G401 (cell line): ENCODE measurements at regions not wholly inside any gene's neighbourhood (a gene's known extent, or its start where the extent isn't known, plus 50 kb on each side); places are given as distances from the start of the nearest gene placed in this dataset.
A peak's percentile ranks its signal among the peaks of the same experiment; 100 is the strongest.

ENCODE experiments used
- DNase-seq: peaks from one replicate; pipeline ENCODE4 v3.0.0-alpha.2; 2015; ENCODE audit warnings: low spot score
- in situ Hi-C: cut with HindIII; loops from 2 replicates; pipeline ENCODE4 v1.10.0; 2016; ENCODE audit warnings: low sequenced_read_pairs, mixed read lengths

GRCh38 chr10:55464083-55464482 is 663.1 kb upstream of the PCDH15 start:
- in situ Hi-C loops = no loop called here
- DNase-seq = no peak

GRCh38 chr10:55460008-55460407 is 659.0 kb upstream of the PCDH15 start:
- in situ Hi-C loops = no loop called here
- DNase-seq = no peak

DNA sequence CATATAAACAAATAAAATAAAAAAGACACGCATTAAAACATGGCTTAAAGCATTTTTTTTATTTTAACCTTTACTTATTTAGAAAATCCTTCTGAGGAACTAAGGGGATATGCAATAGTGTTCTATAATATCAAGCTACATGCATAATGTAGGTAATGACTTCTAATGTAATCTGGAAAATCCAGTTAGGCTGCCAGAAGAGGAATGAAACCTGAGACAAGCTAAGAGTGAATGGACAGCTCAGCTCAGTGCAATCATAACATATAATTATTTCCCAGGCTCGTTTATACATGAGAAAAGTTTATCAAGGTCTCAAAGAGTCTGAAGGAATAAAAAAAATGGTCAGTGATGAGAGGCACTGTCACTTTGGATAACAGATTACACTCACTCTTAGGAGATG is 649.0 kb upstream of the PCDH15 start:
- no peak for DNase-seq
- in situ Hi-C loops = no loop called here

DNA sequence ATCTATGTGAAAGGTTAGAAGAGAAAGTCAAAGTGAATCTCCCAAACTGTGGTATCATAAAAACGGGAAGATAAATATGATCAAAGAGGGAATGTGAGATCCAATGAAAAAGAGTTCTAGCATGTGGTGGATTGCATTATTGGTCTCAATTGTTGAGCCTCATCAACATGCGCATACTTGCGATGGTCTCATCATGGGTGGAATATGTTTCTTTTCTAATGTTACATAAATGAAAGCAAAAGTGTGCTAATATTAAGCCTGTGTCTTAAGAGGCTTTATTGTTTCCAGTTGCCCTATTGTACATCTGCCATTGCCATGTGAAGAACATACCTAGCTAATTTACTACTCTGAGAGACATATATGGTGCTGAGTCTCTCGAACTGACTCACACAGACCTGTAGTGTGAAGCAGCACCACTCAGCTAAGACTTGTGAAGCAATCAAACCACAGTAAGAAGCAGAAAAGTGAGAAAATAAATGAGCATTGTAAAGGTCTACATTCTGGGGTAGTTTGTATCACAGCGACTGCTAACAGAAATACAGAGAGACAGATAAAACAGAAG is 645.5 kb upstream of the PCDH15 start:
- in situ Hi-C loops = no loop called here
- DNase-seq = no peak

- in situ Hi-C loops = no loop called here
- no peak for DNase-seq
Observed at GRCh38 chr10:55441777-55442176, 640.7 kb upstream of the PCDH15 start.

- DNase-seq = no peak
- in situ Hi-C loops = no loop called here
Observed at GRCh38 chr10:55426138-55426537, 625.1 kb upstream of the PCDH15 start.

DNA sequence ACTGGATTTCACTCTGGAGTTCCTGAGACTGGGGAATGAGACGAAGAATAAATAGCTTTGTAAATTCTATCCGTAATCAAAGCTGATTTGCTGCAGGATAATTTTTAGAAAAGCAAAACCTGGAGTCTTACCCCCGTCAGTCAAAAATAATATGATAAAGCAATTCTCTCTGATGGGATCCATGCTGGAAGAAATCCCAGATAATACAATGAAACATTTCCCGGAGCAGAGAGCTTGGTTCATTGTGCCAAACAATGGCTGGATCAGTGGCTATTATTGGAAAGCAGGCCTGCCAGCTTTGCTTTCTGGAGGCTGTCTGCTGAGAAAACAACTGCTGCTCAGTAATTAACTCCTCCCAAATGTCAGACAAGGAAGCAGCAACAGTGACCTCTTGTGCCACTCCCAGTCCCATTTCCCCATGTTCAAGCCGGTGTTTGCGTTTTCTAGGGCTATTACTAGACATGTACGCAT is 609.4 kb upstream of the PCDH15 start:
- peak; percentile 82 for DNase-seq
- in situ Hi-C loops = no loop called here

DNA sequence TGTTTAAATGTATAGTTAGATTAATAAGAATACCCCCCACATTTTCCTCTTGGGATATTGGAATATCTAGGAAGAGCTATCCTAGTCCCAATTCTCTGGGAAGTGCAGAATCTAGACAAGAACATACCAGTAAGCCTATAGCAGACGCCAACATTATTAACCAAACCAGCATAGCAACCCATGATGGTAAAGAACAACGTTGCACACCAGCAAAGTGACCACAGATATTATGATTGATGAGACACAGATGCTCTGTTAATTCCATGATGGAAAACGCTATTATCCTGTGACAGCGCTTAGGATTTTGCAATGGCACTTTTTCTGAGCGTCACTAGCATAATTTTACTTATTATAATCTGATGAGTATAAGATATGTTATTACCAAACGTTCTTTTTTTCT is 603.1 kb upstream of the PCDH15 start:
- DNase-seq = no peak
- in situ Hi-C loops = no loop called here

DNA sequence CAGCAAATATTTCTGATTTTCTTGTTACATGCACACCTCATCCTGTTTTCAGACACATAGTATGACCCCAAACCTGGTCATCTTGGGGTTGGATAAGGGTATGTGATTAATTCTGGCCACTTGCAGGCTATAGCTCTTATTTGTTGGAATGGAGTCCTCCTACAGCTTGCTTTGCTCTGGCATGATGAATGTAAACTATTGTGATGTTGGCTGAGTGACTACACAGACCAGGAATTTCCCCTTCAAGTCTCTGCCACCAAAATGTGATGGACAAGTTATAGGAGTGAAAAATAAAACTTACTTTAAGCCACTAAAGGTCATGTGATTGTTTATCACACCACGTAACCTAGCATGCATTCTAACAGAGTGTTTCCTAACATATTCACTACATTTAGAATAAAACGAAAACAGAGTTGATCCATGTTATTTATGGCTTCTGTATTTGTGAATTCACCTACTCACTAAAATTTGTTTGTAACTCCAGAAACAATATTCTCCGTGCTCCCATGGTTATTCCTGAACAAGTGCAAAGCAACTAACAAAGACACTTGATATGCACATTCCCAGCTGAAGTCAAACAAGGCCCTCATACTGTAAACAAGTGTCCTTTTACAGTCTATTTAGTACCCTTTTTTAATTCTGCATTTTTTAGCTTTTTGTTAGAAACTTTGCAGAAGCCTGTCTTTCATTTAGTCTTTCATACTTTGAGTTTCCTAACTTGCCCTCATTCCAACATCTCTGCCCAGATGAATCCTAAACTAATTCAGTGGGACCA is 599.2 kb upstream of the PCDH15 start:
- in situ Hi-C loops = no loop called here
- DNase-seq = no peak

GRCh38 chr10:55398497-55398882 is 597.5 kb upstream of the PCDH15 start:
- DNase-seq = no peak
- in situ Hi-C loops = no loop called here

DNA sequence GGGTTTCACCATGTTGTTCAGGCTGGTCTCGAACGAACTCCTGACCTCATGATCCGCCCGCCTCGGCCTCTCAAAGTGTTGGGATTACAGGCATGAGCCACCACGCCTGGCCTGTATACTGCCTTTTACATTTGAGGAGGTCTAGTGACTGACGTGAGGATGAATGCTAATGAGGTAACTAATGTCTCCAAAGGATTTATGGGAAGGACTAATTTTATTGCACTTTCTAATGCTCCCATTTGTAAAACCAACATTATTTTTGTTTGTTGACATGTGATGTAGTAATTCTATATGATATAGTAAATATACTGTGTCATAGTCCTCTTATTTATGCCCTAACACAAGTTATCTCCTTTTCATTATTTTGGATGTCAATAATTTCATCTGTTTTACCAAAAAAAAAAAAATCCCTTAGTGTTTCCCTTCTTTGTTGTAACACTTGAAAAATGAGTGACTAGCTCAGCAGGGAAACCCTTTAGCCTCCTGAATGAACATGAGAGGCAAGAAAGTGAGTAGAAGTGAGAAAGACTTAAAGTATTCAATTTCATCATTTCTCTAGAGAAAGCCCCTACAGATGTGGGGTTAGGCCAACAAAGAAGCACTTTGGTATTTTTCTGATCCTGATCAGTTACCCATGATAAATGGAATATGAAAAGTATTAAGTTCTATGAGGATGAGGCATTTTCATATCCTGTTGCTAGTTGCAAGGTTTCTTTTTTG is 596.9 kb upstream of the PCDH15 start:
- in situ Hi-C loops = no loop called here
- DNase-seq = no peak

- DNase-seq = no peak
- in situ Hi-C loops = no loop called here
Observed at GRCh38 chr10:55378196-55378595, 577.2 kb upstream of the PCDH15 start.

GRCh38 chr10:55374917-55375316 is 573.9 kb upstream of the PCDH15 start:
- in situ Hi-C loops = no loop called here
- DNase-seq = no peak

DNA sequence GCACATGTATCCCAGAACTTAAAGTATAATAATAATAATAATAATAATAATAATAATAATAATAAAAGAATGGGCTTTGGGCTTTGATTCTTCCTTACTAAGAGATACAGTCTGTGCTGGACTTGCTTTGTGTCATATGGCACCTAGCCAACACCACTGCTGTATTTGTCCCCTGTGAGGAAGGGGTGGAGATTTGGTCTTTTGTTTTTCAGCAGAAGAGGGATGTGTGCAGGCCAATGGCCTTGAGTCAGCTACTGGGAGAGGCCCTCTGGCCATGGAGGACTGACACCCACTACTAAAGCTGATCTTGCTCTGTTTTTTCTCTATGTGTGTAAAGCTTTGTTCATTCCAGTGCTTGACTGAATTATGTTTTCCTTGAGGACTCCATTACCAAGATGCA is 573.0 kb upstream of the PCDH15 start:
- in situ Hi-C loops = no loop called here
- no peak for DNase-seq

DNA sequence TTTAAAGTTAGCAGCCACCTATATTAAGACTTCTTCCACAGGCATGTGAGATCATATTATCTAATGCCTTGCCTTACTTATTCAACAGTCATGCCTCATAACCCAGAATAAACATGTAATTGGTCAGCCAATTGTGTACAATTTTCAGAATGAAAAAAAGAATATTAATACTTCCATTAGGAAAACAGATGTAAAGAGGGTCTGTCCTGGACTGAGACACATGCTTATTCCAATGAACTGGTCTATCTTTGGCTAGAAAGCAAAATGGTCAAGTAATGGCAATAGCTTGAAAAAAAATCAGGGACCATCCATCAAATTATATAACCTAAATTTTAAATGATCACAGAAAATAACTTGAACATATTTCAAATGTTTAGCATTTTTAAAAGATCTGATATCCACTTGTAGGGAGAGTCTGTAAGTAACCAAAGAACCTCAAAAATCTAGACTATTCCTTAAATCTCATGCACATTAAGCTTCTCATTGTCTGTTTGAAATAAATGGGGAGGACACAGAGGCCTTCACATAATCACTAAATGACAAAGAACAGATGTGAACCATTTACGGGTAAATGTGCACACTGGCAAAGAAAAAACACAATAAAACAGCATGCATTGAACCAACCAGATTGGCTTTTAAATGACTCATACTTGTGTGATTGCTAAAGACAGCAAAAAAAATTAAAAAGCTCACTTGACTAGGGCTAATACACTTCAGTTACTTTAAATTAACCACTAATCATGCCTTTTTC is 568.8 kb upstream of the PCDH15 start:
- DNase-seq = no peak
- in situ Hi-C loops = no loop called here

DNA sequence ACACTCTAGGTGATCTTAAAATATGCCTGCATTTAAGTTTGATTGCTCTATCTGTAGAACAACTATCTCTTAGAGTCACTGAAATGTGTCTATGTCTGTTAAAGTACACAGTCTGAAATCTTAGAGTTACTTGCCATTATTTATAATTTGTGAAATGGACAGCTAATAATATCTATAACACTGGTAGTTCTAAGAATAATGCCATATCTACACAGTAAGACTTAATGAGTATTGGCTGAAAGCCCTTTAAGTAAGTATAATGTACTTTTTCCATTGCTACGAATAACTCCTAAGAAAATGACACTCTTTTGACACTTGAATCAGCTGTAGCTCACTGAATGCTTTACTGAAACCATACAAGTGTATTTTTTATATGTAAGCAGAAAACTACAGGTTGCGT is 567.4 kb upstream of the PCDH15 start:
- in situ Hi-C loops = no loop called here
- no peak for DNase-seq

DNA sequence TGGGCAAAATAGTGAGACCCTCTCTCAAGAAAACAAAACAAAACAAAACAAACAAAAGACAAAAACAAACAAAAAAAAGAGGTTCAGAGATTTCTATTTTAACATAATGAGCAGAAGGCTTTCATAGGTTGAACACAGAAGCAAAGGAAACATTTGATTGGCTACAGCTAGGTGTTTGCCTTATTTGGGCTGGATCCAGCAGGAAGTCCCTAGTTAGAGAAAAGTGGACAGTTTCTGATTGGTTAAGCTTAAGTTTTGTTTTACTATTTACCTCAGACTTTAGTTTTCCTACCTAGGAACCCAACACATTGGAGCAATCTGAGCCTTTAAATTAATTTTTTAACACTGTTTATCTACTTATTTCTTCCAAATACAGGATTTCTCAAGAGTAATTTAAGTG is 566.5 kb upstream of the PCDH15 start:
- no peak for DNase-seq
- in situ Hi-C loops = no loop called here

GRCh38 chr10:55358539-55358938 is 557.5 kb upstream of the PCDH15 start:
- no peak for DNase-seq
- in situ Hi-C loops = no loop called here

DNA sequence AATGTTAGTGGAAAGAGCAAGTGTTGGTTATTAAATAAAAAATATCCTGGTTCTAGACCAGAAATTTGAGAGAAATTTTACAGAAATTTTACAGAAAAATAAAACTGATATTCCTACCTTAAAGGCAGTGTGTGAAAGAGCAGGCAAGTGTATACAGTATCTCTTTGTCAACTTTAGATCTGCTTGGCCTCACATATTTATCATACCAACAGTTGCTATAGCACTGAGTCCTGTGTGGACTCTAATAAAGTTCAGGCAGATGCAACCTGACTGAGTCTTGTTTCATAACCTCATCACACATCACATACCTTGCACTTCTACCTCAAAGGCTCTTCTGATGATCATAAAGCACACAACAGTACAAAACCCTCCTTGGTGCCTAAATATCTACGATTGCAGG is 552.4 kb upstream of the PCDH15 start:
- in situ Hi-C loops = no loop called here
- no peak for DNase-seq

- in situ Hi-C loops = no loop called here
- DNase-seq = no peak
Observed at GRCh38 chr10:55351431-55351830, 550.4 kb upstream of the PCDH15 start.
